AG04449 (cell line): ENCODE measurements at regions not wholly inside any gene's neighbourhood (a gene's known extent, or its start where the extent isn't known, plus 50 kb on each side); places are given as distances from the start of the nearest gene placed in this dataset.

ENCODE experiments used
- CTCF ChIA-PET: fragments of 350-600 bp; formaldehyde crosslinking; extraction: SDS; loops from one replicate; lab custom pipeline; 2021; ENCODE audit warnings: antibody characterized with exemption; lab: Yijun Ruan, JAX
- POLR2A ChIA-PET: fragments of 400-600, 350-600 bp; formaldehyde crosslinking; extraction: SDS; loops from one replicate; lab custom pipeline; 2020; ENCODE audit warnings: antibody characterized with exemption, inconsistent platforms; lab: Yijun Ruan, JAX
- DNase-seq: peaks from one replicate; pipeline ENCODE4 v3.0.0-alpha.2; 2010; ENCODE audit warnings: low read depth, low spot score
- H3K4me3 ChIP-seq: 2 replicates; pipeline ENCODE4 v1.5.1; 2011; ENCODE audit warnings: low read depth, mild to moderate bottlenecking, control low read depth, low read length
- TF ChIP-seq, protein P1 (sequence below): IDR thresholded peaks from one replicate; pipeline ENCODE4 v1.5.1; 2011; ENCODE audit warnings: mild to moderate bottlenecking, moderate library complexity, low read length, control low read depth, inconsistent platforms; ENCODE audit not compliant: insufficient read depth; ENCODE audit errors: missing control alignments

DNA sequence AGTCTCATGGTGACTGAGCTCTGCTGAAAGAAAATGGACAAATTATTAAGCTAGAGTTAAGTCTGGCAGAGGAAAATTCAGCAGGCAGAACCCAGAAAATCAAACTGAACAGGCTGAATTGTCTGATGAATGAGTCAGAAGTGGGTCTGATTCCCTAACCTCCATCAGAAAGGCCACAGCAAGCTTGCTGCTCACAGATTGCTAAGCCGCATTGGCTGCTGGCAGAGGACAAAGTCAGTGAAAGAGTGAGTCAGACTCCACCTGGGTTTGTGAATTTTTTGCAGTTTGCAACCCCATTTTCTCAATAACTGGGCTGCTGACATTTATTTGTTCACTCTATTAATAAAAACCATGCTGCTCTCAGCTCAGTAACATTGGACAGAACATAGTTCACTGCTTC lies 191.3 kb downstream of the EPM2A start:
- no peak overlapping the region for H3K4me3 ChIP-seq
- ChIA-PET CTCF (no interaction called here), POLR2A (no interaction called here)
- no peak for DNase-seq
- TF ChIP-seq, protein P1, sequence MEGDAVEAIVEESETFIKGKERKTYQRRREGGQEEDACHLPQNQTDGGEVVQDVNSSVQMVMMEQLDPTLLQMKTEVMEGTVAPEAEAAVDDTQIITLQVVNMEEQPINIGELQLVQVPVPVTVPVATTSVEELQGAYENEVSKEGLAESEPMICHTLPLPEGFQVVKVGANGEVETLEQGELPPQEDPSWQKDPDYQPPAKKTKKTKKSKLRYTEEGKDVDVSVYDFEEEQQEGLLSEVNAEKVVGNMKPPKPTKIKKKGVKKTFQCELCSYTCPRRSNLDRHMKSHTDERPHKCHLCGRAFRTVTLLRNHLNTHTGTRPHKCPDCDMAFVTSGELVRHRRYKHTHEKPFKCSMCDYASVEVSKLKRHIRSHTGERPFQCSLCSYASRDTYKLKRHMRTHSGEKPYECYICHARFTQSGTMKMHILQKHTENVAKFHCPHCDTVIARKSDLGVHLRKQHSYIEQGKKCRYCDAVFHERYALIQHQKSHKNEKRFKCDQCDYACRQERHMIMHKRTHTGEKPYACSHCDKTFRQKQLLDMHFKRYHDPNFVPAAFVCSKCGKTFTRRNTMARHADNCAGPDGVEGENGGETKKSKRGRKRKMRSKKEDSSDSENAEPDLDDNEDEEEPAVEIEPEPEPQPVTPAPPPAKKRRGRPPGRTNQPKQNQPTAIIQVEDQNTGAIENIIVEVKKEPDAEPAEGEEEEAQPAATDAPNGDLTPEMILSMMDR: no peak

DNA sequence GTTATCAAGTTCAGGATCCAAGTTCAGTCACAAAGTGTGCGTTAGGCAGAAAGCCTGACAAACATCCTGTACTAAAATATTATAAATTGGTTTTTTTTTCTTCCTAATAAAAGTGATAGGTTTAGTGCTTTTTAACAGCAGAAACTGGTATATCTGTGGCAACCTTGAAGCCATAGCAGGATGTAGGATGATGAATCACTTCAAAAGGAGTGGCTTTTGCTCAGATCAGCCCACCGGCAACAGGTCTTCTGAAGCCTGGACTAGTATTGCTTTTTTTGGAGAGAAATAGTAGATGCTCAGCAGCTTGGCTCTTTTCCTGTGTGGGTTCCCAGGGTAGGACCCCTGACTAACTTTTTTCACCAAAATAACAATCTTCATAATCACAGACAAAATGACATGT lies 190.8 kb downstream of the EPM2A start:
- POLR2A ChIA-PET: no interaction called here
- CTCF ChIA-PET: no interaction called here
- TF ChIP-seq, protein P1: no peak
- no peak overlapping the region for H3K4me3 ChIP-seq
- no peak for DNase-seq

DNA sequence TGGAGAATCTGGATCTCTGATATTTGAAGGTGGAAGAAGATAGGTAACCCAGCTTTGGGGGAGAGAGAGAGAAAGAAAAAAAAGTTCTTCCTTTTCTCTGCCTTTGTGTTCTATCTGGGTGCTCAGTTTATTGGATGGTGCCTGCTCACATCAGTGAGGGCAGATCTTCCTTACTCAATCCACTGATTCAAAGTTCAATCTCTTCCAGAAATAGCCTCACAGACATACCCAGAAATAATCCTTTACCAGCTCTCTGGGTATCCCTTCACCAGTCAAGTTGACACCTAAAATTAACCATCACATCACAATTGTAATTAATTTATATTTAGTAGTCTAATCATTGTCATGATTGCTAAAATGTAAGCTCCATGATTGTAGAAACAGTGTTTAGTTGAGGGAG lies 189.1 kb downstream of the EPM2A start:
- H3K4me3 ChIP-seq: no peak overlapping the region
- ChIA-PET CTCF (interaction anchor here (1.4 kb wide), 1 partner anchor 10 kb away, joined by 4 read pairs; no protein-coding TSS in a partner anchor), POLR2A (no interaction called here)
- DNase-seq: no peak
- TF ChIP-seq, protein P1: no peak

DNA sequence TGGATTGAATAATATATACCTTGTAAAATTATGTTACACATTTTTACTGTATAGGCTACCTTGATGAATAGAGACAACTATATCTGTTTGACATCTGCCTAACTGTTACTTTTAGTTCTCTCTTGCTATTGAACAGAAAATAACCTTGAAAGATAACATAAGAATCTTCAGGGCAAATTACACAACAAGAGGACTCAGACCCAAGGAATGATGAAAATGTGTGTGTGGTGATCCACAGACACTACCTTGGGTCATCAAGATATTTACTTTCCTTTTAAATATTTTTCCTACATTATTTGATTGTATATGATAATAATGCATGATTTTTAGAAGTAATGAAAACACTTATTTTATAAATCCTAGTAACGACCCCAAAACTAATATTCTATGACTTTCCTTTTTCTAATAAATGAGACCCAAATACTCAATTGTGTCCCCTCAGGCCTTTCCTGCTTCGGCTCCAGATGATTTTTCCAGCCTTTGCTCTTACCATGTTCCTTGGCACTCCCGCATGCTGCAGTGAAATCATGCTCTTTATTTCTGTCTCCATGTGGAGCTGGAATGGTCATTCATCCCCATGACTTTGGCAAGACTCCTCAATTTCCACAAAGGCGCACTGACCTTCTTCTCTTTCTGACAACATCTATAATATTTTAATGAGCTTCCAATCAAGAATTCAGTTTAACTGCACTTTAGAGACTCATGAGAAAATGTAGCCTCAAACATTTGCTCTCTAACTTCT lies 187.6 kb downstream of the EPM2A start:
- ChIA-PET POLR2A (interaction anchor here (0.6 kb wide), 1 partner anchor 11 kb away, joined by 3 read pairs; no protein-coding TSS in a partner anchor), CTCF (no interaction called here)
- DNase-seq: no peak
- TF ChIP-seq, protein P1: no peak
- no peak overlapping the region for H3K4me3 ChIP-seq

DNA sequence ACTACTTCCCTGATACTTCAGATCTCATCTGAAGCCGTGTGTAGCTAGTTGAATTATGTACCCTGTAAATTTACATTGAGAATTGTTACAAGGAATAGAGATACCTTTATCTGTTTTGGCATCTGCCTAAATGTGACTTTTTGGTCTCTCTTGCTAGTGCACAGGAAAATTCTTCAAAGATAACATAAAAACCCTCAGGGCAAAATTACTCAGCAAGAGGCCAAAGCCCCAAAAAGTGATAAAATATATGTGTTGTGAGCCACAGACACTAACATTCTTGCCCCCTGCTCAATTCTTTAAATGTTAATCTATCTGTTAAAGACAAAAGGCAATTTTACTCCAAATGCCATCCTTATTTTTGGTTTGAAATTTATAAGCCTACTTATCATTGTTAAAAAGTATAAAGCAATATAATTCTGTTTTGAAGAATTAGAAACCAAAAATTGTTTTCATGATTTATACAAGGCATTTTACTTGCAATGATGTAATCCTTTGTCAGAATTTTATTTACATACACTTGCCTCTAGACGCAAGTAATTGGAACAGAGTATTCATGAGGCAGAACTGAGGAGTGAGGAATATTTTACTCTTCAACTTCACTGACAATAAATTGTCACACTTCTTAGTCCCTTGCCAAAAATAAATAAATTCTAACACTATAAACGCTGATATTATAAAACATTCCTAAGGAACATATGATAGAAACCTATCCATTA lies 186.2 kb downstream of the EPM2A start:
- ChIA-PET CTCF (no interaction called here), POLR2A (no interaction called here)
- DNase-seq: no peak
- TF ChIP-seq, protein P1: no peak
- H3K4me3 ChIP-seq: no peak overlapping the region

DNA sequence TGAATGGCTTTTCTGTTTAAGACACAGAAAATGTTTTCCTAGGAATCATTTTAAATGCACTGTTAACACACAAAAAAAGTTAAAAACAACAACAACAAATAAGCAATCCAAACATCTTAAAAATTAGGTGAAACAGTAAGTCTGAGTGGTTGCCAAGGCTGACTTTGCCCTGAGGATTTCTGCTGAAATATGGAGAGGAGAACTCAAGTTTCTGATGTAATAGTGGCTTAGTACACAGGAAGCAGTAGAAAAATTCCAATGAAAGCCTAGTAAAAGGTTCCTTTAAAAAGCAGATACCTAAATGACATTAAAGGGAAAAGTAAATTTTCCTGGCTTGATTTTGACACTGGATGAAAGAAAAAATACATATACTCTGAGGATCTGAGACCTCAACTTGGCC lies 184.2 kb downstream of the EPM2A start:
- no peak for DNase-seq
- H3K4me3 ChIP-seq: no peak overlapping the region
- TF ChIP-seq, protein P1: no peak
- ChIA-PET CTCF (no interaction called here), POLR2A (no interaction called here)
